HCT116 (cell line): ENCODE measurements at regions not wholly inside any gene's neighbourhood (a gene's known extent, or its start where the extent isn't known, plus 50 kb on each side); places are given as distances from the start of the nearest gene placed in this dataset.

ENCODE experiments used
- CTCF ChIP-seq, 3 experiments: fragments of 200-600 bp in 1 of 3; sonication (generic) in 1 of 3; IDR thresholded peaks in 2 of 3; conservative IDR thresholded peaks in 1 of 3; 2 replicates each; pipeline ENCODE4 v1.5.1; 2012 to 2017; ENCODE audit warnings: low read depth in 2 of 3, low read length in 2 of 3, antibody characterized with exemption in 1 of 3, borderline replicate concordance in 1 of 3, control low read depth in 1 of 3, mild to moderate bottlenecking in 1 of 3, mixed read lengths in 1 of 3, mixed run types in 1 of 3, moderate library complexity in 1 of 3; ENCODE audit not compliant: insufficient read depth in 1 of 3
- EZH2 ChIP-seq: fragments of 200-600 bp; sonication (generic); IDR thresholded peaks from 2 replicates; pipeline ENCODE4 v1.6.1; 2017; ENCODE audit warnings: antibody characterized with exemption, mixed run types
- RAD21 ChIP-seq: IDR thresholded peaks from 2 replicates; pipeline ENCODE4 v1.6.1; 2012; ENCODE audit warnings: low read depth, mild to moderate bottlenecking

DNA sequence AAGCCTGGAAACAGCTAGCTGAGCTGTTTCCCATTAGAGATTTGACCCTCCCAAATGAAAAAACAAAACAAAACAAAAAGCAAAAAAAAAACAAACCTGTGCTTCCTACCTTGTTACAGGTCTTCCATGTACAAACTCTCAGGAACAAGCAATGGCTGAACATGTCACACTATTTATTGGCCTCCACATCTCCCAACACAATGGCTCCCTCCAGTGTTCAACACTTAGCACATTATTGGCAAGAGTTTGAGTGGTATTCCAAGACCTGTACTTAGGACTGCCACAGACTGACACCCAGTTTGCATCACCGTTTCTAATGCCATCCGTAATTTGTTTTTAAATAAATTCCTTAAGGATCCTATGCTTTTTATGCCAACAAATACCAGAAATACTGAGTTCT is 195.0 kb upstream of the OLFM3 start:
- TF ChIP-seq EZH2 (no peak), CTCF (IDR thresholded peaks at IDR 0.05 in 2 of 3, conservative IDR thresholded peaks at IDR 0.05 in 1 of 3; ENCODE audit: borderline replicate concordance in 1 of 3, insufficient read depth in 1 of 3, low read depth in 2 of 3, low read length in 2 of 3) (peak; percentile 37 to 48 (median 45); a peak in 5 of 6 replicates), RAD21 (peak; percentile 61)
